AG04449 (cell line): ENCODE measurements at regions not wholly inside any gene's neighbourhood (a gene's known extent, or its start where the extent isn't known, plus 50 kb on each side); places are given as distances from the start of the nearest gene placed in this dataset.

Experiments used
- CTCF ChIA-PET: fragments of 350-600 bp; formaldehyde crosslinking; extraction: SDS; loops from one replicate; lab custom pipeline; 2021; ENCODE audit warnings: antibody characterized with exemption; lab: Yijun Ruan, JAX
- POLR2A ChIA-PET: fragments of 400-600, 350-600 bp; formaldehyde crosslinking; extraction: SDS; loops from one replicate; lab custom pipeline; 2020; ENCODE audit warnings: antibody characterized with exemption, inconsistent platforms; lab: Yijun Ruan, JAX
- DNase-seq: peaks from one replicate; pipeline ENCODE4 v3.0.0-alpha.2; 2010; ENCODE audit warnings: low read depth, low spot score
- H3K4me3 ChIP-seq: 2 replicates; pipeline ENCODE4 v1.5.1; 2011; ENCODE audit warnings: low read depth, mild to moderate bottlenecking, control low read depth, low read length
- TF ChIP-seq, protein P1 (sequence below): IDR thresholded peaks from one replicate; pipeline ENCODE4 v1.5.1; 2011; ENCODE audit warnings: mild to moderate bottlenecking, moderate library complexity, low read length, control low read depth, inconsistent platforms; ENCODE audit not compliant: insufficient read depth; ENCODE audit errors: missing control alignments

DNA sequence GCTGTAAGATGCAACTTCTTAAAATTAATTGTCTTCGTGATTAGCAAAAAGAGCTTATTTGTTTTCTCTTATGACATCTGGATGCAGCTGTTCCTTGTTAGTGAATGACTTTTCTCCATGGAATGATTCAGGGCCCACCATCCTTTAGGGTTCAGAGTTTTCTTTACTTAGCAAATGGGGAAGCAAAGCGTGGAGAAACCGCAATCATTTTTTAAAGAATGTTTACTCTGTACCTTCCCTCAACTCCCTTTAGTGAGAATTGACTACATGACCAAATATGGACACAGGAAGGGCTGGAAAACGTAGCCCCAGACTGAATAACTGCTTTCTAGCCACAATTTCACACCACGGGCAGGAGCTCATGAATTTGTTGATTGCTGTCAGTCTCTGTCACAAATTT, 130.1 kb downstream of the EDEM1 start:
- TF ChIP-seq, protein P1, sequence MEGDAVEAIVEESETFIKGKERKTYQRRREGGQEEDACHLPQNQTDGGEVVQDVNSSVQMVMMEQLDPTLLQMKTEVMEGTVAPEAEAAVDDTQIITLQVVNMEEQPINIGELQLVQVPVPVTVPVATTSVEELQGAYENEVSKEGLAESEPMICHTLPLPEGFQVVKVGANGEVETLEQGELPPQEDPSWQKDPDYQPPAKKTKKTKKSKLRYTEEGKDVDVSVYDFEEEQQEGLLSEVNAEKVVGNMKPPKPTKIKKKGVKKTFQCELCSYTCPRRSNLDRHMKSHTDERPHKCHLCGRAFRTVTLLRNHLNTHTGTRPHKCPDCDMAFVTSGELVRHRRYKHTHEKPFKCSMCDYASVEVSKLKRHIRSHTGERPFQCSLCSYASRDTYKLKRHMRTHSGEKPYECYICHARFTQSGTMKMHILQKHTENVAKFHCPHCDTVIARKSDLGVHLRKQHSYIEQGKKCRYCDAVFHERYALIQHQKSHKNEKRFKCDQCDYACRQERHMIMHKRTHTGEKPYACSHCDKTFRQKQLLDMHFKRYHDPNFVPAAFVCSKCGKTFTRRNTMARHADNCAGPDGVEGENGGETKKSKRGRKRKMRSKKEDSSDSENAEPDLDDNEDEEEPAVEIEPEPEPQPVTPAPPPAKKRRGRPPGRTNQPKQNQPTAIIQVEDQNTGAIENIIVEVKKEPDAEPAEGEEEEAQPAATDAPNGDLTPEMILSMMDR = no peak
- ChIA-PET CTCF (no interaction called here), POLR2A (no interaction called here)
- no peak overlapping the region for H3K4me3 ChIP-seq
- DNase-seq = no peak

DNA sequence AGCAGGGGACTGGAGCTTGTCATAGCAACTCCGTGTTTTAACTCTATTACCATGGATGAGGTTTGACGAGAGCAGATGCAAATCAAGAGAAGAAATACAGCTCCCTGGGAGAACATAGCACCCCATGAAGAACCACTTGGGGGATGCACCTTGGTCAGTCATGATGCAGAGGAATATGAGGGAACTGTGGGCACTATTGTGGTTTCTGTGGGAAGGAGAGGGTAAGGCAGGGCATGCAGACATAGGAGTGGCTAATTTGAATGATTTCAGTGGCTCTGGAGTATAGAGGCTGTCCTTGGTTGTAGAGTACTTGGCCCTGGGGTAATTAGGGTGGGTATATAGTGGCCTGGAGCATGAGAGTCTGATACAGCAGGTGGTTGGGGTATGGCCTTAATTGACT, 131.9 kb downstream of the EDEM1 start:
- POLR2A ChIA-PET = no interaction called here
- TF ChIP-seq, protein P1 = no peak
- CTCF ChIA-PET = no interaction called here
- DNase-seq = no peak
- no peak overlapping the region for H3K4me3 ChIP-seq

DNA sequence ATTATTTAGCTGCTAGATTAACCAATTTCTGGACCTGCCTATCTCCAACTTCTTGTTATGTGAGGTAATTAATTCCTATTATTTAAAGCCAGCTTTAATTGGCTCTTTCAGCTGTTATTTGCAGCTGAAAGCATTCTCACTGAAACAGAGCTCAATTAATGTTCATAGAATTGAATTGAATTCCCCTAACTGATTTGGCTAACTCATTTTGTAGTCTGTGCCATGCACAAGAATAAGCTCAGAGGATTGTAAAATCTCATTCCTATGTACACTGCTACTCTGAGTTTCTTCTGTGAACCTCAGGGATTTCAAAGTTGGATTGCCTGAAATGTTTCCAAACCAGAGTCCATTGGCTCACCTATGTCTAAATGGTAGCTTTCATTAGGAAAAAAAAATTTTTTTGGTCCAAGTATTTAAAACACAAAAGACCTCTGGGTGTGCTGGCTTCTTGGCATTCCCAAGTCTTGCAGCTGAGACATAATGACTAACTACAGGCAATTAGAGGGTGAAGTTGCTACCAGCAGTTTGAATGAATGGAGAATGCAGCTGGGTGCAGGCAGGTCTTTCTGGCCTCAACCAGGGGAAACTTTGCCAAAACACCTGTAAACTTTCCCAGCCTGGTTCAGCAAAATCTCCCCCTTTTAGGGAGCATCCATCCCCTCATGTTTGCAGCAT, 134.3 kb downstream of the EDEM1 start:
- ChIA-PET CTCF (interaction anchor here (0.6 to 1.1 kb wide), 2 partner anchors 16 to 599 kb away, joined by 3 to 5 read pairs; no protein-coding TSS in a partner anchor), POLR2A (interaction anchor here (0.7 kb wide), 1 partner anchor 16 kb away, joined by 3 read pairs; no protein-coding TSS in a partner anchor)
- no peak overlapping the region for H3K4me3 ChIP-seq
- TF ChIP-seq, protein P1 = no peak
- no peak for DNase-seq

DNA sequence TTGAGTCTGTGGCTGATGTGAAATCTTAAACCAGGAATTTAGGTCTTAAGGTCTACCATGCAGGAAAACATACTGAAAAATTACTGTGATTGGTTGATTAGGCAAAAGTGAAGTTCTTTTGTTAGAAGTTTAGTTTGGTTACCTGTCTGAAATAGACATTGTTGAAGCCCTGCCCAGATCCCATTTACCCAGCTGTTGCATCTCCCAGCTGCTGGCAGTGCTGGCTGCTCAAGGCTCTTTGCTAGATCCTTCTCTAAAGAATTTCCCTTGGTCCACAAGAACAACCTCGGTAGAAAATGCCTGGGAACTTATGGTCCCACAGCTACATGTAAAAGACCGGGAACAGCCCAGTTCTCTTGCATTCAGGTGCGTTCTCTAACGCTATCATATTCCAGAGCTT, 137.3 kb downstream of the EDEM1 start:
- TF ChIP-seq, protein P1 = no peak
- no peak overlapping the region for H3K4me3 ChIP-seq
- CTCF ChIA-PET = no interaction called here
- POLR2A ChIA-PET = no interaction called here
- DNase-seq = no peak

DNA sequence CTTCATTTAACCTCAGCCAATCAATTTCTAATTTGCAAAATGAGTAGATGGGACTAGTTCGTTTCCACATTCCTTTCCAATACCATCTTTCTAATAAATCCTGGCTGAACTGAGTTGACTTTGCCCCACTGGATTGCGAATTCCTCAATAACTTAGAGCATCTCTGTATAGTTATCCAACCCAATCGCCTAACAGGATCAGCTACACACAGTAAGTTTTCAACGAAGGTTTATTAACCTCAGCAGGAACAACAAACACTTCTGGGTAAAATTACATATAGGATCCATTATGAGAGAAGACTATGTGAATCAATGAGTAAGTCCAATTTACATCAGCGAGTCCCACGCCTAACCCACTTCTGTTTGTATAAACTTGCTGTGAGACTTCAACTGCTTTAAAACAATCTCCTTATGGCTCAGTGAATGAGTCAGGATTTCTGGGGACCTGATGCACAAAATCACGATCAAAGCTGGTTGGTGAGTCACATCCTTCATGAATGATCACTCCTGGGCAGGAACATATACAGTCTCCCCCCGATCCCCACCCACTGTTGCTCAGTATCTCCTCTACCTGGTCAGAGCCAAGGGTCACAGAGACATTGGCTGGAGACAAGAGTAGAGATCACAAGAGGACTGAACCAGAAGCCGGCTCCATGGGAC, 142.8 kb downstream of the EDEM1 start:
- TF ChIP-seq, protein P1 = no peak
- ChIA-PET CTCF (no interaction called here), POLR2A (no interaction called here)
- no peak overlapping the region for H3K4me3 ChIP-seq
- no peak for DNase-seq

DNA sequence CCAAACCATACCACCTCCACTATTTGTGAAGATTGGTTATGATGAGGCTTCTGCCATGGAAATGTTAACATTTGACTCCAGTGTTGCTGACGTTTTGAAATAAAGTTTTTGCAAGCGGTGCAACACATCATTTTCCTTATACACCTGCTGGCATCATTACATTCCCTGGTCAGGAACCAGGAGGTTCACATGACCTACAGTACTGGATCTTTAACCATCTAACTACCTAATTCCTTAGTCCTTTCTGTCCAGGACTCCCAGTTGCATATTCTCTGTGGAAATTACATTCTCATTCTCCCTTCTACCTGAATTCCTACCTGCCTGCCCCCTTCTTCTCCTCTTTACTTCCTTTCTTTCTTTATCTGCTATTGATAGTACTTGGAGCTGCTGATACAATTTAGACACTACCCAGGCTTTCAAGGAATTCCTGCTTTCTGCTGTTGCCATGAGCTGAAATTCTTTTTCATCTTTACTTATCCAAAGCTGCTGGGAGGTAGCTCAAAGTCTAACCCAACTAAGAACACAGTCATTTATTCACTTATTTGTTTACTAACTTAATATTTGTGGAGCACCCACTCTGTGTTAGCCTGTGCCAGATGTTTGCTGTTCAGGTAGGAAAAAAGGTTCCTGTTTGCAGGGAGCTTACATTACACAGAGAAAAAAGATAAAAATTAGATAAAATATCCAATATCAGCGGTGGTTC, 144.2 kb downstream of the EDEM1 start:
- ChIA-PET POLR2A (no interaction called here), CTCF (no interaction called here)
- H3K4me3 ChIP-seq = no peak overlapping the region
- no peak for DNase-seq
- TF ChIP-seq, protein P1 = no peak
